Spleen (tissue), 7 donors: ENCODE measurements at regions not wholly inside any gene's neighbourhood (a gene's known extent, or its start where the extent isn't known, plus 50 kb on each side); places are given as distances from the start of the nearest gene placed in this dataset.
"Not testable (repeated sequence)": the region's sequence is repeated elsewhere in the genome, so short reads cannot be mapped to it uniquely, and the experiment has no call there.

Source experiments
- POLR2A ChIP-seq, 3 donors: fragments of 450-650 bp; IDR thresholded peaks; one replicate each; pipeline ENCODE4 v1.5.1; 2017; ENCODE audit warnings: antibody characterized with exemption in 3 of 3, mild to moderate bottlenecking in 1 of 3
- POLR2AphosphoS5 ChIP-seq, 3 donors: sonication (generic); formaldehyde crosslinking; IDR thresholded peaks; one replicate each; pipeline ENCODE4 v1.5.1; 2017; ENCODE audit warnings: antibody characterized with exemption in 3 of 3
- TF ChIP-seq, protein P1 (sequence below), 11 experiments: fragments of 200-600 bp in 7 of 11; fragments of 450-650 bp in 4 of 11; sonication (generic) in 4 of 11; IDR thresholded peaks in 8 of 11; conservative IDR thresholded peaks in 3 of 11; 1 replicate in 7 of 11; 2 replicates in 4 of 11; pipeline versions ENCODE4 v1.4.0 to v1.8.0; 2016 to 2021; ENCODE audit warnings: antibody characterized with exemption in 11 of 11, inconsistent platforms in 4 of 11, mild to moderate bottlenecking in 1 of 11
- donor health status: DM: no; HTN: no; CAD: no; lungs with moderate emphysema.
- donor health status: DM: no; HTN: no; CAD: no.
- donor health status: DM: no; HTN: no; CAD: no.

DNA sequence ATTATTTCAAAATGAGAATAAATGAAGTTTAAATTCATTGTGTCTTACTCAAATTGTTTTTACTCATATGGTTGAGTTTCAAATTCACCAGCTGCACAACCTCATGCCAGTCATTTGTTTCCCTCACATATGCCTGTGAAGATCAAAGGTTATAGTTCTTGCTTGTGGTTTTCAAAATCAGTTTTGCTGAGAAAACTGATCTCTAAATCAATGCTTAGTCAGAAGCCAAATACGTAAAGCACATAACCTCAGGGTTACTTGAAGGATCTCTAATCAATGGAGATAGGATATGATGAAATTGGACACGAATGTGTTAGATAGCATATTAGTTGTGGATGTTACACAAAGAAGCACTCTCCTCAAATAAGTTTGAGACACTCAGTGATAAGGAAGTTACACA is 400.7 kb downstream of the CHL1 start:
- TF ChIP-seq, protein P1, sequence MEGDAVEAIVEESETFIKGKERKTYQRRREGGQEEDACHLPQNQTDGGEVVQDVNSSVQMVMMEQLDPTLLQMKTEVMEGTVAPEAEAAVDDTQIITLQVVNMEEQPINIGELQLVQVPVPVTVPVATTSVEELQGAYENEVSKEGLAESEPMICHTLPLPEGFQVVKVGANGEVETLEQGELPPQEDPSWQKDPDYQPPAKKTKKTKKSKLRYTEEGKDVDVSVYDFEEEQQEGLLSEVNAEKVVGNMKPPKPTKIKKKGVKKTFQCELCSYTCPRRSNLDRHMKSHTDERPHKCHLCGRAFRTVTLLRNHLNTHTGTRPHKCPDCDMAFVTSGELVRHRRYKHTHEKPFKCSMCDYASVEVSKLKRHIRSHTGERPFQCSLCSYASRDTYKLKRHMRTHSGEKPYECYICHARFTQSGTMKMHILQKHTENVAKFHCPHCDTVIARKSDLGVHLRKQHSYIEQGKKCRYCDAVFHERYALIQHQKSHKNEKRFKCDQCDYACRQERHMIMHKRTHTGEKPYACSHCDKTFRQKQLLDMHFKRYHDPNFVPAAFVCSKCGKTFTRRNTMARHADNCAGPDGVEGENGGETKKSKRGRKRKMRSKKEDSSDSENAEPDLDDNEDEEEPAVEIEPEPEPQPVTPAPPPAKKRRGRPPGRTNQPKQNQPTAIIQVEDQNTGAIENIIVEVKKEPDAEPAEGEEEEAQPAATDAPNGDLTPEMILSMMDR (IDR thresholded peaks at IDR 0.05 in 8 of 11, conservative IDR thresholded peaks at IDR 0.05 in 3 of 11): not testable (repeated sequence)
- TF ChIP-seq POLR2A, POLR2AphosphoS5 (IDR thresholded peaks at IDR 0.05): not testable (repeated sequence)
